A549 (cell line): ENCODE measurements at regions not wholly inside any gene's neighbourhood (a gene's known extent, or its start where the extent isn't known, plus 50 kb on each side); places are given as distances from the start of the nearest gene placed in this dataset.

Source experiments
- CHD4 ChIP-seq: fragments of 200-600 bp; sonication (generic); IDR thresholded peaks from 2 replicates; pipeline ENCODE4 v1.6.1; 2016; ENCODE audit warnings: antibody characterized with exemption, mild to moderate bottlenecking, borderline replicate concordance
- CTCF ChIP-seq: fragments of >200 bp; sonication (Bioruptor Twin); formaldehyde crosslinking; IDR thresholded peaks from 3 replicates; pipeline ENCODE4 v1.5.1; 2016
- EP300 ChIP-seq, 2 experiments: fragments of >200 bp; sonication (Bioruptor Twin); formaldehyde crosslinking; IDR thresholded peaks; 2 replicates in 1 of 2; 3 replicates in 1 of 2; pipeline ENCODE4 v1.6.1; 2016 to 2017
- FOSL2 ChIP-seq, 2 experiments: fragments of 450-650 bp in 1 of 2; fragments of >200 bp in 1 of 2; sonication (Bioruptor Twin) in 1 of 2; formaldehyde crosslinking; IDR thresholded peaks; 2 replicates each; pipeline versions ENCODE4 v1.5.0 to v1.6.1; 2016 to 2020; ENCODE audit warnings: mild to moderate bottlenecking in 1 of 2, moderate library complexity in 1 of 2
- MAZ ChIP-seq: fragments of 150-350 bp; IDR thresholded peaks from 2 replicates; pipeline ENCODE4 v1.6.1; 2014; ENCODE audit warnings: antibody characterized with exemption, low read depth, low read length, borderline replicate concordance
- PBX3 ChIP-seq: IDR thresholded peaks from 2 replicates; pipeline ENCODE4 v1.6.1; 2012
- POLR2A ChIP-seq: IDR thresholded peaks from 2 replicates; pipeline ENCODE4 v1.6.1; 2012; ENCODE audit warnings: mild to moderate bottlenecking, low read length
- RAD21 ChIP-seq, 2 experiments: fragments of >200 bp in 1 of 2; sonication (Bioruptor Twin) in 1 of 2; formaldehyde crosslinking in 1 of 2; IDR thresholded peaks in 1 of 2; conservative IDR thresholded peaks in 1 of 2; 2 replicates in 1 of 2; 3 replicates in 1 of 2; pipeline ENCODE4 v1.6.1; 2012 to 2018; ENCODE audit warnings: inconsistent platforms in 1 of 2
- REST ChIP-seq: fragments of 200-600 bp; sonication (generic); IDR thresholded peaks from 2 replicates; pipeline ENCODE4 v1.6.1; 2016; ENCODE audit warnings: antibody characterized with exemption, mild to moderate bottlenecking, moderate library complexity
- RNF2 ChIP-seq: fragments of 200-600 bp; sonication (generic); IDR thresholded peaks from 2 replicates; pipeline ENCODE4 v1.6.1; 2016; ENCODE audit warnings: low read depth, mild to moderate bottlenecking, antibody characterized with exemption, moderate library complexity, borderline replicate concordance
- SREBF2 ChIP-seq: fragments of 450-650 bp; IDR thresholded peaks from 2 replicates; pipeline ENCODE4 v1.6.1; 2014; ENCODE audit warnings: mild to moderate bottlenecking, moderate library complexity

GRCh38 chr18:10351219-10351818, 103.1 kb upstream of the APCDD1 start:
- TF ChIP-seq CTCF (no peak), MAZ (no peak), REST (no peak), FOSL2 (IDR thresholded peaks at IDR 0.05) (no peak), FOSL2 (CRISPR knock-in tag; IDR thresholded peaks at IDR 0.05) (no peak), POLR2A (no peak), RAD21 (conservative IDR thresholded peaks at IDR 0.05 in 1 of 2, IDR thresholded peaks at IDR 0.05 in 1 of 2) (no peak), RNF2 (no peak), PBX3 (no peak), SREBF2 (no peak), CHD4 (no peak), EP300 (IDR thresholded peaks at IDR 0.05) (no peak)
